ENCODE measurements at regions not wholly inside any gene's neighbourhood (a gene's known extent, or its start where the extent isn't known, plus 50 kb on each side); places are given as distances from the start of the nearest gene placed in this dataset.

DNA sequence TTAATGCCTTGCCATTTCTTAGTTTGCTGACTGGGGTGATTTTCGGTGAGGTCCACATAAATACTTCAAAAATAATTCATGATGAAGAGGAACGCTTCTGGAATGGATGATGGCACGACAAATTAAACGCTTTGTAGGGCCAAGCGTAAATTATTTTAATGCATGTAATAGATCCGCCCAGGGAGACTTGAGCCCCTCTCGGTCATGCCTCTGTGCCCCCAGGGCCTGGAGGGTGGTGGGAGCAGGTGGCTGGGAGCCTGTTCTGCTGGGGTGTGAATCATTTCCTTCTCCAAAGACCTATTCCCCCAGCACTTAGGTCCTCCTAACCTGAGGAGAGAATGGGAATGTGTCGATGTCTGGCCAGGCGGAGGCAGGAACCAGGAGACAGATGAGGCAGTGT is 350.6 kb downstream of the ZNF536 start:
- TF ChIP-seq, protein P1, sequence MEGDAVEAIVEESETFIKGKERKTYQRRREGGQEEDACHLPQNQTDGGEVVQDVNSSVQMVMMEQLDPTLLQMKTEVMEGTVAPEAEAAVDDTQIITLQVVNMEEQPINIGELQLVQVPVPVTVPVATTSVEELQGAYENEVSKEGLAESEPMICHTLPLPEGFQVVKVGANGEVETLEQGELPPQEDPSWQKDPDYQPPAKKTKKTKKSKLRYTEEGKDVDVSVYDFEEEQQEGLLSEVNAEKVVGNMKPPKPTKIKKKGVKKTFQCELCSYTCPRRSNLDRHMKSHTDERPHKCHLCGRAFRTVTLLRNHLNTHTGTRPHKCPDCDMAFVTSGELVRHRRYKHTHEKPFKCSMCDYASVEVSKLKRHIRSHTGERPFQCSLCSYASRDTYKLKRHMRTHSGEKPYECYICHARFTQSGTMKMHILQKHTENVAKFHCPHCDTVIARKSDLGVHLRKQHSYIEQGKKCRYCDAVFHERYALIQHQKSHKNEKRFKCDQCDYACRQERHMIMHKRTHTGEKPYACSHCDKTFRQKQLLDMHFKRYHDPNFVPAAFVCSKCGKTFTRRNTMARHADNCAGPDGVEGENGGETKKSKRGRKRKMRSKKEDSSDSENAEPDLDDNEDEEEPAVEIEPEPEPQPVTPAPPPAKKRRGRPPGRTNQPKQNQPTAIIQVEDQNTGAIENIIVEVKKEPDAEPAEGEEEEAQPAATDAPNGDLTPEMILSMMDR (IDR thresholded peaks at IDR 0.05), result no peak
- no peak for TF ChIP-seq POLR2A (IDR thresholded peaks at IDR 0.05)

Data from adrenal gland (tissue), 5 donors.